Endothelial cell of umbilical vein (primary cell): ENCODE measurements at regions not wholly inside any gene's neighbourhood (a gene's known extent, or its start where the extent isn't known, plus 50 kb on each side); places are given as distances from the start of the nearest gene placed in this dataset.

Experiments used
- EZH2 ChIP-seq: IDR thresholded peaks from 2 replicates; pipeline ENCODE4 v1.6.1; 2012; ENCODE audit warnings: borderline replicate concordance, low read depth, mild to moderate bottlenecking, moderate library complexity, low read length, inconsistent platforms; ENCODE audit not compliant: severe bottlenecking
- FOS ChIP-seq: IDR thresholded peaks from 2 replicates; pipeline ENCODE4 v1.6.1; 2011; ENCODE audit warnings: mild to moderate bottlenecking, low read length, moderate library complexity, borderline replicate concordance; ENCODE audit not compliant: insufficient read depth
- JUN ChIP-seq: IDR thresholded peaks from 2 replicates; pipeline ENCODE4 v1.6.1; 2011; ENCODE audit warnings: borderline replicate concordance, low read depth; ENCODE audit not compliant: insufficient read length, insufficient read depth
- MYC ChIP-seq: IDR thresholded peaks from one replicate; pipeline ENCODE4 v1.6.1; 2011; ENCODE audit warnings: mild to moderate bottlenecking, low read depth, low read length
- POLR2A ChIP-seq: IDR thresholded peaks from 2 replicates; pipeline ENCODE4 v1.6.1; 2012; ENCODE audit warnings: low read depth, mild to moderate bottlenecking, control low read depth, low read length
- POLR2AphosphoS5 ChIP-seq: IDR thresholded peaks from 2 replicates; pipeline ENCODE4 v1.6.1; 2012; ENCODE audit warnings: low read depth, mild to moderate bottlenecking, control low read depth, low read length, moderate library complexity; ENCODE audit not compliant: insufficient read depth
- TF ChIP-seq, protein P1 (sequence below): IDR thresholded peaks from 2 replicates; pipeline ENCODE4 v1.6.1; 2011; ENCODE audit not compliant: insufficient read depth, insufficient read length
- TF ChIP-seq, protein P2 (sequence below), 2 donors: IDR thresholded peaks; 1 replicate in 1 of 2; 2 replicates in 1 of 2; pipeline ENCODE4 v1.5.1; 2011; ENCODE audit warnings: low read length in 2 of 2, mild to moderate bottlenecking in 2 of 2, moderate library complexity in 2 of 2, control low read depth in 1 of 2, inconsistent platforms in 1 of 2, low read depth in 1 of 2; ENCODE audit not compliant: insufficient read depth in 1 of 2; ENCODE audit errors: extremely low read depth in 1 of 2

DNA sequence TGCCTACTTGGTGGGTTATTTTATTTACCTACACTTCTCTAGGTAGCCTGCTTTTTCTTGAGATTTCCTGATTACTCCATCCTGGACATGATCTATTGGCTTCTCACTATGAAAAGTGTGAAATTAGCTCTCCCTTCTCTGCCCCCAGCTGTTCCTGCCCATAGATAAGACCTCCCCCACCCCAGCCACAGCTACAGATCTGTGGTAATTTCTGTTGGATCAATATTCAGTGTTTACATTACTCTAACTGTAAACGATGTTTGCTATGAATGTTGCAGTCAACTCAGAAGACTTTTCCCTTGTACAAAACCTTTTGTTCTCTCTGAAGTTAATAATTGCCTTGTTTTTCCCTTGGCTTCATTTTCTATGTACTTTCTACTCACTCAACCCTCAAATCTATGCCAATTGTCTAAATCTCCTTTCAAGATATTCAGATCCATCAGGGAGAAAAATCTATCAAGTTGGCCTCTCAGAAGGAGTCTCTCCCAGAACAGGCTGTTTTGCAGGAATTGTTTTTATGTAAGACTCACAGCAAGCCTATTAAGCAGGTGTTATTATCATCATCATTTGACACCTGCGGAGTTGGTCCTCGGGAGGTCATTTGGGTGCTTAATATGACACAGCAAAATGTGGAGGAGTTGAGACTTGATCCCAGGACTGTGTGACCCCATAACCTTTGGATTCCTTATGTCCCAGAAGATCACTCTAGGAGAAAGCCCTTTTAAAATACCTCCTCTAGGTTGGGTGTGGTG, 227.4 kb downstream of the SUDS3 start:
- TF ChIP-seq EZH2 (no peak), POLR2AphosphoS5 (no peak), MYC (no peak), POLR2A (no peak), JUN (no peak), FOS (no peak)
- TF ChIP-seq, protein P1, sequence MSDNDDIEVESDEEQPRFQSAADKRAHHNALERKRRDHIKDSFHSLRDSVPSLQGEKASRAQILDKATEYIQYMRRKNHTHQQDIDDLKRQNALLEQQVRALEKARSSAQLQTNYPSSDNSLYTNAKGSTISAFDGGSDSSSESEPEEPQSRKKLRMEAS, result no peak
- TF ChIP-seq, protein P2, sequence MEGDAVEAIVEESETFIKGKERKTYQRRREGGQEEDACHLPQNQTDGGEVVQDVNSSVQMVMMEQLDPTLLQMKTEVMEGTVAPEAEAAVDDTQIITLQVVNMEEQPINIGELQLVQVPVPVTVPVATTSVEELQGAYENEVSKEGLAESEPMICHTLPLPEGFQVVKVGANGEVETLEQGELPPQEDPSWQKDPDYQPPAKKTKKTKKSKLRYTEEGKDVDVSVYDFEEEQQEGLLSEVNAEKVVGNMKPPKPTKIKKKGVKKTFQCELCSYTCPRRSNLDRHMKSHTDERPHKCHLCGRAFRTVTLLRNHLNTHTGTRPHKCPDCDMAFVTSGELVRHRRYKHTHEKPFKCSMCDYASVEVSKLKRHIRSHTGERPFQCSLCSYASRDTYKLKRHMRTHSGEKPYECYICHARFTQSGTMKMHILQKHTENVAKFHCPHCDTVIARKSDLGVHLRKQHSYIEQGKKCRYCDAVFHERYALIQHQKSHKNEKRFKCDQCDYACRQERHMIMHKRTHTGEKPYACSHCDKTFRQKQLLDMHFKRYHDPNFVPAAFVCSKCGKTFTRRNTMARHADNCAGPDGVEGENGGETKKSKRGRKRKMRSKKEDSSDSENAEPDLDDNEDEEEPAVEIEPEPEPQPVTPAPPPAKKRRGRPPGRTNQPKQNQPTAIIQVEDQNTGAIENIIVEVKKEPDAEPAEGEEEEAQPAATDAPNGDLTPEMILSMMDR (IDR thresholded peaks at IDR 0.05; ENCODE audit: extremely low read depth in 1 of 2, insufficient read depth in 1 of 2, low read depth in 1 of 2, low read length in 2 of 2), result no peak
